ENCODE measurements at regions not wholly inside any gene's neighbourhood (a gene's known extent, or its start where the extent isn't known, plus 50 kb on each side); places are given as distances from the start of the nearest gene placed in this dataset.
"Not testable (repeated sequence)": the region's sequence is repeated elsewhere in the genome, so short reads cannot be mapped to it uniquely, and the experiment has no call there.

DNA sequence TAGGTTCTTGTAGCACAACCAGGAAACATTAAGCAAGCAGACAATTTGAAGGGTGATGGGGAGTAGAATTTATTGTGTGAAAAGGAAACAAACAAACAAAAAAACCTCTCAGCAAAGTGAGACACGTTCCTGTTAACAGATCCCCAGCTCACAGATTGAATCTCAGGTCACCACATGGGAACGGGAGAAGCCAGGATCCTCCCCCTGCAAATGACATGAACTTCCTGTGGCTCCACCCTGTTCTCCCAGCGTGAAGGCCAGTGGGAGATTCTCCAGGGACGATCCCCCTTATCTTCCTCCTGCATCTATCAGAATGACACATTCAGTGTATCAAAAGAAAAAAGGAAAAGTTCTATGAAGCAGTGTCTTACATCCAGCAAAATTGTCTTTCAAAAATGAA lies 1488.1 kb downstream of the OTOL1 start:
- Histone ChIP-seq H3K9me3 (ENCODE audit: low read length) (no peaks in the 10 kb centered on the region), H3K9ac (ENCODE audit: low read length) (no peak overlapping the region), H3K27ac (ENCODE audit: low read depth, low read length) (no peak overlapping the region), H3K4me1 (ENCODE audit: insufficient read depth, low read length) (no peaks in the 10 kb centered on the region), H3K36me3 (ENCODE audit: insufficient read depth, low read length) (no peaks in the 10 kb centered on the region), H3K4me3 (ENCODE audit: low read depth in 1 of 2, low read length in 2 of 2) (no peak overlapping the region), H3K27me3 (ENCODE audit: control insufficient read depth in 1 of 2, insufficient read depth in 2 of 2, low read length in 2 of 2) (no peaks in the 10 kb centered on the region)

DNA sequence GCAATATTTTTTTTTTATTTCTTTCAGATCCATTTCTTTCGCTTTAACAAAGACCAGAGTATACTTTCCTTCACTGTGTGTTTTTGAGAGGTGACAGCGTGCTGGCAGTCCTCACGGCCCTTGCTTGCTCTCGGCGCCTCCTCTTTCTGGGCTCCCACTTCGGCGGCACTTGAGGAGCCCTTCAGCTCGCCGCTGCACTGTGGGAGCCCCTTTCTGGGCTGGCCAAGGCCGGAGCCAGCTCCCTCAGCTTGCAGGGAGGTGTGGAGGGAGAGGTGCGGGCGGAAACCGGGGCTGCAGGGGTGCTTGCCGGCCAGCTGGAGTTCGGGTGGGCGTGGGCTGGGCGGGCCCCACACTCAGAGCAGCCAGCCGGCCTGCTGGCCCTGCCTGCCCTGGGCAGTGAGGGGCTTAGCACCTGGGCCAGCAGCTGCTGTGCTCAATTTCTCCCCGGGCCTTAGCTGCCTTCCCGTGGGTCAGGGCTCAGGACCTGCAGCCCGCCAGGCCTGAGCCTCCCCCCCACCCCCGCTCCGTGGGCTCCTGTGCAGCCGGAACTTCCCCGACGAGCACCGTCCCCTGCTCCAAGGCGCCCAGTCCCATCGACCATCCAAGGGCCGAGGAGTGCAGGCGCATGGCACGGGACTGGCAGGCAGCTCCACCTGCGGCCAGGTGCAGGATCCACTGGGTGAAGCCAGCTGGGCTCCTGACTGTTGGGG lies 1490.6 kb downstream of the OTOL1 start:
- H3K9me3 ChIP-seq (ENCODE audit: low read length); H3K27me3 ChIP-seq (ENCODE audit: control insufficient read depth in 1 of 2, insufficient read depth in 2 of 2, low read length in 2 of 2); H3K9ac ChIP-seq (ENCODE audit: low read length); H3K4me3 ChIP-seq (ENCODE audit: low read depth in 1 of 2, low read length in 2 of 2); H3K27ac ChIP-seq (ENCODE audit: low read depth, low read length); H3K36me3 ChIP-seq (ENCODE audit: insufficient read depth, low read length); H3K4me1 ChIP-seq (ENCODE audit: insufficient read depth, low read length): not testable (repeated sequence)

DNA sequence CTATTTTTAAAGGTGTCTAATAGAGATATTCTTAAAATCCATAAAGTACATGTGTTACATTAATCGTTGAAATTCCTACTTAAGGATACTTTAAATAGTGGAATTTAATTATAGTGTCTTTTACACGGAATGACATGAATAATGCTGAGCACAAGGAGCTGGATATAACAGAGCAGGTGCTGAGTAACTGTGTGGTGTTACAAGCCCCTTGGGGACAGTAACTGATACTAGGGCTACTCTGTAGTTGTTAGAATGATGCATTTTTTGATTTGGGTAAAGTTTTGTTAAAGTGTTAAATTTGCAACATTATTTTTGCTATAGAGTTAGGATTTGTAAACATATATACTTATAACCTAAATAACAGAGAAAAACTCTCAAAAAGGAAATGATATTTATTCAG lies 1496.1 kb downstream of the OTOL1 start:
- no peak overlapping the region for H3K4me3 ChIP-seq (ENCODE audit: low read depth in 1 of 2, low read length in 2 of 2)
- H3K36me3 ChIP-seq (ENCODE audit: insufficient read depth, low read length): no peaks in the 10 kb centered on the region
- H3K27me3 ChIP-seq (ENCODE audit: control insufficient read depth in 1 of 2, insufficient read depth in 2 of 2, low read length in 2 of 2): no peaks in the 10 kb centered on the region
- no peak overlapping the region for H3K9ac ChIP-seq (ENCODE audit: low read length)
- no peaks in the 10 kb centered on the region for H3K9me3 ChIP-seq (ENCODE audit: low read length)
- H3K27ac ChIP-seq (ENCODE audit: low read depth, low read length): no peak overlapping the region
- peaks cover 5% of the 10 kb centered on the region for H3K4me1 ChIP-seq (ENCODE audit: insufficient read depth, low read length)

DNA sequence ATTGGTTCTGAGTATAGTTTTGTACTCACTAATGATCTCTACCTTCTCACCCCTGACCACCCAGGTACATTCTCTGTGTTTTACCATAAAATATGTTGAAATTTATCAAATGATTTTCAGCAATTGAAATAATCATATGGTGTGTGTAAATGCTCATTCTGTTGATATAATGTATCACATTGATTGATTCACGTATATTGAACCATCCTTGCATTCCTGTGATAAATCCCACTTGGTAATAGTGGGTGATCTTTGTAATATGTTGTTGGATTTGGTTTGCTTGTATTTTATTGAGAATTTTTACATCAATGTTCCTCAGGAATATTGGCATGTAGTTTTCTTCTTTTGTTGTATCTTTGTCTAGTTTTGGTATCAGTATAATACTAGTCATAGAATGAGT lies 1497.6 kb downstream of the OTOL1 start:
- no peak overlapping the region for H3K4me3 ChIP-seq (ENCODE audit: low read depth in 1 of 2, low read length in 2 of 2)
- H3K27ac ChIP-seq (ENCODE audit: low read depth, low read length): no peak overlapping the region
- no peak overlapping the region for H3K9ac ChIP-seq (ENCODE audit: low read length)
- no peaks in the 10 kb centered on the region for H3K9me3 ChIP-seq (ENCODE audit: low read length)
- H3K4me1 ChIP-seq (ENCODE audit: insufficient read depth, low read length): peaks cover 5% of the 10 kb centered on the region
- no peaks in the 10 kb centered on the region for H3K27me3 ChIP-seq (ENCODE audit: control insufficient read depth in 1 of 2, insufficient read depth in 2 of 2, low read length in 2 of 2)
- H3K36me3 ChIP-seq (ENCODE audit: insufficient read depth, low read length): no peaks in the 10 kb centered on the region

DNA sequence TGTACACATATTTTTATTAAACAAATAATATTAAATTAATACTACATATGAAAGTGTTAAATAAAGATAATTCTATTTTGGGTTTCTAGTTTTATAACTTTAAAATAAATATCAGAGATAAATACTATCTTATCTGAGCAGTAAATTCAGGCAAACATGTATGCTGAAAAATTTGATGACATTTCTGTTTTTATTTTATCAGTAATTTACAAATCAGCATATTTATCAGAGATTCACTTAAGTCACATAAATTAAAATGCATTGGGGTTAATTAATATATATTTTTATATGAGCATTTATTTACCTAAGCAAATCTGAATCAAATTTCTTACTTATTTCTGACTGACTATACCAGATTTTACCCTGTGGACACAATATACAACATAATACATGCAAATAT lies 1499.8 kb downstream of the OTOL1 start:
- H3K9me3 ChIP-seq (ENCODE audit: low read length): no peaks in the 10 kb centered on the region
- no peaks in the 10 kb centered on the region for H3K27me3 ChIP-seq (ENCODE audit: control insufficient read depth in 1 of 2, insufficient read depth in 2 of 2, low read length in 2 of 2)
- H3K9ac ChIP-seq (ENCODE audit: low read length): no peak overlapping the region
- H3K27ac ChIP-seq (ENCODE audit: low read depth, low read length): no peak overlapping the region
- no peaks in the 10 kb centered on the region for H3K36me3 ChIP-seq (ENCODE audit: insufficient read depth, low read length)
- peaks cover 5% of the 10 kb centered on the region for H3K4me1 ChIP-seq (ENCODE audit: insufficient read depth, low read length)
- no peak overlapping the region for H3K4me3 ChIP-seq (ENCODE audit: low read depth in 1 of 2, low read length in 2 of 2)

DNA sequence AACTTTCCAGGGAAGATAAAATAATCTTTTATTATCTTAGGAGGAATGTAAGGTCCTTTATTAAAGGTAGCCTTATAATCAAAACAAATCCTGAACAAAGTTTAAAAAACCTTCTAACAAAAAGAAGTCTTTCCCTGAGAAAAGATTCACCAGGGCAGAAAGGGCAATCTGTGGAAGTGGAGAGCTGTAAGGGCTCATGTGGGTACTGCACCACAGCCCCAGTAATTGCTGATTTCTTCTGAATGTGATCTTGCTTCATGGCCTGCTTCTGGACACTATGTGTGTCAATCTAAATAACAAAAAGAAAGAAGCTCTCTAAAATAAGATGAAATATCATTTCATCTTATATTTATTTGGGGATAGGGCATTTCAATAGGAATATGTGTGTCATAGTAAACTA lies 1501.6 kb downstream of the OTOL1 start:
- peaks cover 5% of the 10 kb centered on the region for H3K4me1 ChIP-seq (ENCODE audit: insufficient read depth, low read length)
- H3K4me3 ChIP-seq (ENCODE audit: low read depth in 1 of 2, low read length in 2 of 2): peak overlapping the region in 1 of 2 donors; percentile 32
- H3K9ac ChIP-seq (ENCODE audit: low read length): no peak overlapping the region
- no peaks in the 10 kb centered on the region for H3K36me3 ChIP-seq (ENCODE audit: insufficient read depth, low read length)
- H3K9me3 ChIP-seq (ENCODE audit: low read length): no peaks in the 10 kb centered on the region
- no peak overlapping the region for H3K27ac ChIP-seq (ENCODE audit: low read depth, low read length)
- H3K27me3 ChIP-seq (ENCODE audit: control insufficient read depth in 1 of 2, insufficient read depth in 2 of 2, low read length in 2 of 2): no peaks in the 10 kb centered on the region

DNA sequence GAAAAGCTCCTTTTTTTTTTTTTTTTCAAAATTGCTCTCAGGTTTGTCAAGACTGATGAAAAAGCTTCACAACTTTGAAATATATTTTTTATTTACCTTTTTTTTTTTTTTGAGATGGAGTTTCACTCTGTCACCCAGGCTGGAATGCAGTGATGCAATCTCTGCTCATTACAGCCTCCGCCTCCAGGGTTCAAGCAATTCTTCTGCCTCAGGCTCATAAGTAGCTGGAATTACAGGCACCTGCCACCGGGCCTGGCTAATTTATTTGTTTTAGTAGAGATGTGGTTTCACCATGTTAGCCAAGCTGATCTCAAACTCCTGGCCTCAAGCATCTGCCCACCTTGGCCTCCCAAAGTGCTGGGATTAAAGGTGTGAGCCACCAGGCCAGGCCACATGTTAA lies 1515.0 kb downstream of the OTOL1 start:
- Histone ChIP-seq H3K9me3 (ENCODE audit: low read length) (no peaks in the 10 kb centered on the region), H3K4me3 (ENCODE audit: low read depth in 1 of 2, low read length in 2 of 2) (no peak overlapping the region), H3K4me1 (ENCODE audit: insufficient read depth, low read length) (no peaks in the 10 kb centered on the region), H3K27me3 (ENCODE audit: control insufficient read depth in 1 of 2, insufficient read depth in 2 of 2, low read length in 2 of 2) (no peaks in the 10 kb centered on the region), H3K36me3 (ENCODE audit: insufficient read depth, low read length) (no peaks in the 10 kb centered on the region), H3K9ac (ENCODE audit: low read length) (no peak overlapping the region), H3K27ac (ENCODE audit: low read depth, low read length) (no peak overlapping the region)

DNA sequence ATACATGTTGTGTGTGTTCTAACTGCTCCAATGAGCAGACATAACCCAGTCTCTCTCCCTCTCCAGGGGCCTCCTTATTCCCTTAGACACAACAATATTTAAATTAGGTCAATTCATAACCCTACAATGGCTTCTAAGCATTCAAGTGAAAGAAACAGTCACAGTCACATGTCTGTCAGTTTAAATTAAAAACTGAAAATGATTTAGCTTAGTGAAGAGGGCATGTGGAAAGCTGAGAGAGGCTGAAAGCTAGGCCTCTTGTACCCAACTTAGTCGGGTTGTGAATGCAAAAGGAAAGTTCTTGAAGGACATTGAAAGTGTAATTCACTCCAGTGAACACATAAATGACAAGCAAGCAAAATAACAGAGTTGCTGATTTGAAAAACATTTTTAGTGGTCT lies 1519.6 kb downstream of the OTOL1 start:
- H3K9me3 ChIP-seq (ENCODE audit: low read length): no peaks in the 10 kb centered on the region
- no peaks in the 10 kb centered on the region for H3K27me3 ChIP-seq (ENCODE audit: control insufficient read depth in 1 of 2, insufficient read depth in 2 of 2, low read length in 2 of 2)
- H3K9ac ChIP-seq (ENCODE audit: low read length): no peak overlapping the region
- H3K36me3 ChIP-seq (ENCODE audit: insufficient read depth, low read length): no peaks in the 10 kb centered on the region
- no peak overlapping the region for H3K4me3 ChIP-seq (ENCODE audit: low read depth in 1 of 2, low read length in 2 of 2)
- no peak overlapping the region for H3K27ac ChIP-seq (ENCODE audit: low read depth, low read length)
- no peaks in the 10 kb centered on the region for H3K4me1 ChIP-seq (ENCODE audit: insufficient read depth, low read length)

DNA sequence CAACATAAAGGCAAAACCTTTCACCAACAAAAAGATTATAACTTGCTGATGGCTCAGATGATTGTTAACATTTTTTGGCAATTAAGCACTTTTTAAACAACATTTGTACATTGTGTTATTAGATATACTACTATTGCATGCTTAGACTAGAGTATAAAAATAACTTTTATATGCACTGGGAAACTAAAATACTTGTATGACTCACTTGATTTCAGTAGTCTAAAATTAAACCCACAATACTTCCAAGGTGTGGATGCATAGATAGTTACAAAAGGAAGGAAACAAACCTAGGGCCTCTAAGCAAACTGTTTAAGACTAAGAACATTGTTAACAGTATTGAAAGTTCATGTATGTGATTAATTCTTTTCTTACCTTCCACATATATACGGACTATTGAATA lies 1521.5 kb downstream of the OTOL1 start:
- H3K4me1 ChIP-seq (ENCODE audit: insufficient read depth, low read length): no peaks in the 10 kb centered on the region
- no peak overlapping the region for H3K9ac ChIP-seq (ENCODE audit: low read length)
- H3K4me3 ChIP-seq (ENCODE audit: low read depth in 1 of 2, low read length in 2 of 2): no peak overlapping the region
- no peaks in the 10 kb centered on the region for H3K36me3 ChIP-seq (ENCODE audit: insufficient read depth, low read length)
- no peak overlapping the region for H3K27ac ChIP-seq (ENCODE audit: low read depth, low read length)
- H3K9me3 ChIP-seq (ENCODE audit: low read length): no peaks in the 10 kb centered on the region
- no peaks in the 10 kb centered on the region for H3K27me3 ChIP-seq (ENCODE audit: control insufficient read depth in 1 of 2, insufficient read depth in 2 of 2, low read length in 2 of 2)

DNA sequence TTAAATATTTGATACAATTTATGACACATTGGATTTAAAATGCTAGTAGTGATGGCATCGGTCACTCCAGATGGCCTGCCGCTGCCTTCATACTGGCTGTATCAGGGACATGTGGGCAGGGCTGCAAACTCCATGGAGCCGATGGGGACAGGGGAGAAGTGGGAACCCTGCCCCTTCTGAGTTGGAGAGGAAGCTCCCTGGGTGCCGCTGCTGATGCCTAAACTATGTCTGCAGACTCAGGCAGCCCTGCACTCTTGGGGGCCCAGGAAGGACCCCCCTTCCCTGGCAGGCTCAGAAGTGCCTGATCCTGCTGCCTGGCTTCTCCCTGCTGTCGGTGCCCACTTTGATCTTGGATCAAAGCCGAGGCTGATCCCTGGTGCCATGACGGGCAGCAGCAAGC lies 1522.1 kb downstream of the OTOL1 start:
- H3K27me3 ChIP-seq (ENCODE audit: control insufficient read depth in 1 of 2, insufficient read depth in 2 of 2, low read length in 2 of 2): no peaks in the 10 kb centered on the region
- no peak overlapping the region for H3K27ac ChIP-seq (ENCODE audit: low read depth, low read length)
- no peaks in the 10 kb centered on the region for H3K9me3 ChIP-seq (ENCODE audit: low read length)
- no peak overlapping the region for H3K9ac ChIP-seq (ENCODE audit: low read length)
- no peak overlapping the region for H3K4me3 ChIP-seq (ENCODE audit: low read depth in 1 of 2, low read length in 2 of 2)
- no peaks in the 10 kb centered on the region for H3K4me1 ChIP-seq (ENCODE audit: insufficient read depth, low read length)
- H3K36me3 ChIP-seq (ENCODE audit: insufficient read depth, low read length): no peaks in the 10 kb centered on the region

DNA sequence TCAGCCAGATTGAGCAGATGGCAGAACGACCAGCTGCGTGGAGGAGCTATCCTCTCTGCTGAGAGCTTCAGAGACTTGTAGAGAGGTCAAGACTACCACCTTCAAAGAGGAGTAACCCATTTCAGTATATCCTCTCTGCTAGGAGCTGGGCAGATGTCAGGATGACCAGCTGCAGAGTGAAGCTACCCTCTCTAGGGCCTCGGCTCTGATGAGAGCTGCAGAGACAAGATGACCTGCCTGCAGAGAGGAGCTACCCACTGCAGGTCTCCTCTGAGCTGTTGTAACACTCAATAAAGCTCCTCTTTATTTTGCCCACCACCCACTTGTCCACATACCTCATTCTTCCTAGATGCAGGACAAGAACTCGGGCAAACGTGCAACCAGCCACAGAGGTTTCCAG lies 1522.7 kb downstream of the OTOL1 start:
- H3K36me3 ChIP-seq (ENCODE audit: insufficient read depth, low read length): no peaks in the 10 kb centered on the region
- H3K4me1 ChIP-seq (ENCODE audit: insufficient read depth, low read length): no peaks in the 10 kb centered on the region
- H3K9ac ChIP-seq (ENCODE audit: low read length): no peak overlapping the region
- no peaks in the 10 kb centered on the region for H3K9me3 ChIP-seq (ENCODE audit: low read length)
- no peaks in the 10 kb centered on the region for H3K27me3 ChIP-seq (ENCODE audit: control insufficient read depth in 1 of 2, insufficient read depth in 2 of 2, low read length in 2 of 2)
- no peak overlapping the region for H3K4me3 ChIP-seq (ENCODE audit: low read depth in 1 of 2, low read length in 2 of 2)
- no peak overlapping the region for H3K27ac ChIP-seq (ENCODE audit: low read depth, low read length)

DNA sequence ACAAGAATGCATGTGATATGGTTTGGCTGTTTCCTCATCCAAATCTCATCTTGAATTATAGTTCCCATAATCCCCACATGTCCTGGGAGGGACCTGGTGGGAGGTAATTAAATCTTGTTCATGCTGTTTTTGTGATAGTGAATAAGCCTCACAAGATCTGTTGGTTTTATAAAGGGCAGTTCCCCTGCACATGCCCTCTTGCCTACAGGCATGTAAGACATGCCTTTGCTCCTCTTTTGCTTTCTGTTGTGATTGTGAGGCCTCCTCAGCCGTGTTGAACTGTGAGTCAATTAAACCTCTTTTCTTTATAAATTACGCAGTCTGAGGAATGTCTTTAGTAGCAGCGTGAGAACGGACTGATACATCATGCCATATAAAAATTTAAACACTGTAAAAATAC lies 1537.0 kb downstream of the OTOL1 start:
- no peaks in the 10 kb centered on the region for H3K4me1 ChIP-seq (ENCODE audit: insufficient read depth, low read length)
- no peaks in the 10 kb centered on the region for H3K27me3 ChIP-seq (ENCODE audit: control insufficient read depth in 1 of 2, insufficient read depth in 2 of 2, low read length in 2 of 2)
- no peak overlapping the region for H3K4me3 ChIP-seq (ENCODE audit: low read depth in 1 of 2, low read length in 2 of 2)
- H3K9ac ChIP-seq (ENCODE audit: low read length): no peak overlapping the region
- no peaks in the 10 kb centered on the region for H3K36me3 ChIP-seq (ENCODE audit: insufficient read depth, low read length)
- H3K27ac ChIP-seq (ENCODE audit: low read depth, low read length): no peak overlapping the region
- no peaks in the 10 kb centered on the region for H3K9me3 ChIP-seq (ENCODE audit: low read length)

Data from muscle layer of colon (tissue), 2 donors.